ENCODE measurements at regions not wholly inside any gene's neighbourhood (a gene's known extent, or its start where the extent isn't known, plus 50 kb on each side); places are given as distances from the start of the nearest gene placed in this dataset.

DNA sequence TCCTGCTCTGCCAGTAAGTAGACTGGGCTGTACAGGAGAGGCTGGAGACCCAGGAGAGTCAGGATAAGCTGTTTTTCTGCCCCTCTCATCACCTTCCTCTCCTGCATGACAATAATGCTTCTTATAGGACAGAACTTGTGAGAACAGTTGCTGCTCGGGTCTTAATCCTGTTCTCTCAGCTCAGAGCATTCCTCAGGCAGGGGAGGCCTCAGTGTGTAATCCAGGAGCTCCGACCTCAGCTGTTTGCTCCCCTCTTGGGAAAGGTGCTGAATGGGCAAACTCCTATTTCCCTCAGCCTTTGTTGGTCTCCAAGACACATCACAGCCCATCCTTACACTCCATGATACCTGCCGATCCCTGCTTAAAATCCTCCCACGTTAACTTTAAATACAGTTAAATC lies 134.9 kb upstream of the LRFN2 start (continued):
- TF ChIP-seq KDM4A (IDR thresholded peaks at IDR 0.05; ENCODE audit: low read depth, low read length, severe bottlenecking), result no peak
- no peak for TF ChIP-seq JUND (IDR thresholded peaks at IDR 0.05; ENCODE audit: low read length)
- TF ChIP-seq EGR1 (IDR thresholded peaks at IDR 0.05; ENCODE audit: borderline replicate concordance, low read depth, low read length), result no peak
- no peak for TF ChIP-seq TAF1 (IDR thresholded peaks at IDR 0.05; ENCODE audit: low read depth, low read length)
- no peak for TF ChIP-seq JUN (IDR thresholded peaks at IDR 0.05; ENCODE audit: low read depth, low read length)
- no peak for TF ChIP-seq CTBP2 (IDR thresholded peaks at IDR 0.05; ENCODE audit: borderline replicate concordance, insufficient read depth, insufficient read length, low read length)
